Erythroblast (primary cell): ENCODE measurements at regions not wholly inside any gene's neighbourhood (a gene's known extent, or its start where the extent isn't known, plus 50 kb on each side); places are given as distances from the start of the nearest gene placed in this dataset.
"Not testable (repeated sequence)": the region's sequence is repeated elsewhere in the genome, so short reads cannot be mapped to it uniquely, and the experiment has no call there.

Source experiments
- GATA1 ChIP-seq: IDR thresholded peaks from 2 replicates; pipeline ENCODE4 v1.6.1; 2011; ENCODE audit warnings: low read depth, mild to moderate bottlenecking, control low read depth, low read length, moderate library complexity
- POLR2A ChIP-seq: IDR thresholded peaks from 2 replicates; pipeline ENCODE4 v1.6.1; 2011; ENCODE audit warnings: mild to moderate bottlenecking, low read length

DNA sequence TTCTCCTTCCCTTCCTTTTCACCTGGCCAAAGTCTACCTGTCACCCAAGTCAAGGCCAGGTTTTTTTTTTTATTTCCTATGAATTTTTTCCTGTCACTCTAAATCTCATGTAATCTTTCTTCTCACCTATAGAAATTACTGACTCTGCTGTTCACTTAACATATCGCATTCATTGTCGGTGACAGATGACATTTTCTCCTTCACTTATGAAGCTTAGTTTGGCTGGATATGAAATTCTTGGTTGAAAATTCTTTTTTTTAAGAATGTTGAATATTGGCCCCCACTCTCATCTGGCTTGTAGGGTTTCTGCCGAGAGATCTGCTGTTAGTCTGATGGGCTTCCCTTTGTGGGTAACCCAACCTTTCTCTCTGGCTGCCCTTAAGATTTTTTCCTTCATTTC is 142.8 kb downstream of the DYRK2 start:
- not testable (repeated sequence) for TF ChIP-seq POLR2A, GATA1
